ENCODE measurements at regions not wholly inside any gene's neighbourhood (a gene's known extent, or its start where the extent isn't known, plus 50 kb on each side); places are given as distances from the start of the nearest gene placed in this dataset.

DNA sequence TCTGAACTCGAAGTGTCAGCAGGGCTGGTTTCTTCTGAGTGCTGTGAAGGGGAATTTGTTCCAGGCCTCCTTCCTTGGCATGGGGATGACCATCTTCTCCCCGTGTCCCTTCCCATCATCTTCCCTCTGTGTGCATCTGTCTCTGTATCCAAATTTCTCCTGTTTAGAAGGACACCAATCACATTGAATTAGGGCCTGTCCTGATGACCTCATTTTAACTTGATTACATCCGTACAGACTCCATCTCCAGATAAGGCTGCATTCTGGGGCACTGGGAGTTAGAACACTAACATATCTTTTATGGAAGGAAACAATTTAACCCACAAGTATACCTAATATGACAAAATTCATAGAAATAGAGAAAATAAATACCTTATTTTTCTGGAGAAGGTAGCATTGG is 76.8 kb upstream of the ANKRD1 start:
- TF ChIP-seq, protein P1, sequence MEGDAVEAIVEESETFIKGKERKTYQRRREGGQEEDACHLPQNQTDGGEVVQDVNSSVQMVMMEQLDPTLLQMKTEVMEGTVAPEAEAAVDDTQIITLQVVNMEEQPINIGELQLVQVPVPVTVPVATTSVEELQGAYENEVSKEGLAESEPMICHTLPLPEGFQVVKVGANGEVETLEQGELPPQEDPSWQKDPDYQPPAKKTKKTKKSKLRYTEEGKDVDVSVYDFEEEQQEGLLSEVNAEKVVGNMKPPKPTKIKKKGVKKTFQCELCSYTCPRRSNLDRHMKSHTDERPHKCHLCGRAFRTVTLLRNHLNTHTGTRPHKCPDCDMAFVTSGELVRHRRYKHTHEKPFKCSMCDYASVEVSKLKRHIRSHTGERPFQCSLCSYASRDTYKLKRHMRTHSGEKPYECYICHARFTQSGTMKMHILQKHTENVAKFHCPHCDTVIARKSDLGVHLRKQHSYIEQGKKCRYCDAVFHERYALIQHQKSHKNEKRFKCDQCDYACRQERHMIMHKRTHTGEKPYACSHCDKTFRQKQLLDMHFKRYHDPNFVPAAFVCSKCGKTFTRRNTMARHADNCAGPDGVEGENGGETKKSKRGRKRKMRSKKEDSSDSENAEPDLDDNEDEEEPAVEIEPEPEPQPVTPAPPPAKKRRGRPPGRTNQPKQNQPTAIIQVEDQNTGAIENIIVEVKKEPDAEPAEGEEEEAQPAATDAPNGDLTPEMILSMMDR (conservative IDR thresholded peaks at IDR 0.05 in 1 of 2, IDR thresholded peaks at IDR 0.05 in 1 of 2; ENCODE audit: extremely low read depth in 1 of 2, insufficient read depth in 1 of 2, low read depth in 1 of 2, low read length in 2 of 2), result no peak
- no peak for TF ChIP-seq EZH2 (IDR thresholded peaks at IDR 0.05; ENCODE audit: borderline replicate concordance, low read length)

Data from mammary epithelial cell (primary cell).